Mesenchymal stem cell (in vitro differentiated cells and primary cell): ENCODE measurements at regions not wholly inside any gene's neighbourhood (a gene's known extent, or its start where the extent isn't known, plus 50 kb on each side); places are given as distances from the start of the nearest gene placed in this dataset.
A peak's percentile ranks its signal among the peaks of the same experiment; 100 is the strongest.

Experiments
- DNase-seq: peaks from one replicate; pipeline ENCODE4 v3.0.0-alpha.2; 2013
- H2AFZ ChIP-seq: one replicate; pipeline ENCODE4 v1.6.1; 2013; ENCODE audit warnings: low read depth, mild to moderate bottlenecking, control low read depth, inconsistent platforms, low read length, moderate library complexity
- H2AK5ac ChIP-seq: 2 replicates; pipeline ENCODE4 v1.6.1; 2013; ENCODE audit warnings: low read length, moderate library complexity, mild to moderate bottlenecking, inconsistent platforms; ENCODE audit not compliant: severe bottlenecking
- H2BK120ac ChIP-seq: one replicate; pipeline ENCODE4 v1.6.1; 2013; ENCODE audit warnings: low read depth, mild to moderate bottlenecking, inconsistent platforms, low read length, moderate library complexity
- H2BK12ac ChIP-seq, 2 experiments: one replicate each; pipeline ENCODE4 v1.6.1; 2013; ENCODE audit warnings: inconsistent platforms in 2 of 2, low read length in 2 of 2, mild to moderate bottlenecking in 2 of 2, moderate library complexity in 2 of 2, control low read depth in 1 of 2
- H2BK15ac ChIP-seq: one replicate; pipeline ENCODE4 v1.6.1; 2013; ENCODE audit warnings: mild to moderate bottlenecking, low read depth, inconsistent platforms; ENCODE audit not compliant: poor library complexity, severe bottlenecking
- H2BK5ac ChIP-seq: 2 replicates; pipeline ENCODE4 v1.6.1; 2013; ENCODE audit warnings: low read depth, mild to moderate bottlenecking, low read length, control low read depth, inconsistent platforms; ENCODE audit not compliant: poor library complexity, severe bottlenecking
- H3K14ac ChIP-seq, 2 experiments: one replicate each; pipeline ENCODE4 v1.6.1; 2013; ENCODE audit warnings: inconsistent platforms in 2 of 2, low read length in 2 of 2, control low read depth in 1 of 2, mild to moderate bottlenecking in 1 of 2, moderate library complexity in 1 of 2
- H3K18ac ChIP-seq, 2 experiments: one replicate each; pipeline ENCODE4 v1.6.1; 2013; ENCODE audit warnings: inconsistent platforms in 2 of 2, low read length in 2 of 2, control low read depth in 1 of 2, low read depth in 1 of 2, mild to moderate bottlenecking in 1 of 2
- H3K23ac ChIP-seq, 2 experiments: one replicate each; pipeline ENCODE4 v1.6.1; 2013; ENCODE audit warnings: inconsistent platforms in 2 of 2, low read length in 2 of 2, mild to moderate bottlenecking in 2 of 2, moderate library complexity in 2 of 2, control low read depth in 1 of 2
- H3K27ac ChIP-seq: 2 replicates; pipeline ENCODE4 v1.5.1; 2013; ENCODE audit warnings: mild to moderate bottlenecking, moderate library complexity, low read length, control low read depth, inconsistent platforms; ENCODE audit not compliant: poor library complexity, severe bottlenecking
- H3K27me3 ChIP-seq, 2 experiments: 2 replicates each; pipeline versions ENCODE4 v1.6.1 to v1.7.0; 2013; ENCODE audit warnings: low read length in 2 of 2, mild to moderate bottlenecking in 2 of 2, moderate library complexity in 2 of 2, control low read depth in 1 of 2, inconsistent platforms in 1 of 2; ENCODE audit not compliant: control insufficient read depth in 1 of 2, insufficient read depth in 1 of 2
- H3K36me3 ChIP-seq, 2 experiments: 2 replicates each; pipeline versions ENCODE4 v1.6.1 to v1.7.0; 2013; ENCODE audit warnings: low read length in 2 of 2, control low read depth in 1 of 2, inconsistent platforms in 1 of 2, low read depth in 1 of 2, mild to moderate bottlenecking in 1 of 2; ENCODE audit not compliant: insufficient read depth in 2 of 2, control insufficient read depth in 1 of 2
- H3K4ac ChIP-seq, 2 experiments: one replicate each; pipeline ENCODE4 v1.6.1; 2013; ENCODE audit warnings: inconsistent platforms in 2 of 2, low read length in 2 of 2, mild to moderate bottlenecking in 2 of 2, moderate library complexity in 2 of 2, control low read depth in 1 of 2, low read depth in 1 of 2
- H3K4me1 ChIP-seq: 2 replicates; pipeline ENCODE4 v1.6.1; 2013; ENCODE audit warnings: low read depth, low read length, control low read depth; ENCODE audit not compliant: control insufficient read depth, insufficient read depth
- H3K4me2 ChIP-seq: 2 replicates; pipeline ENCODE4 v1.6.1; 2013; ENCODE audit warnings: low read length, mild to moderate bottlenecking, inconsistent platforms; ENCODE audit not compliant: poor library complexity, severe bottlenecking
- H3K4me3 ChIP-seq, 2 experiments: 2 replicates each; pipeline versions ENCODE4 v1.5.1 to v1.7.0; 2013; ENCODE audit warnings: low read length in 2 of 2, mild to moderate bottlenecking in 2 of 2, control low read depth in 1 of 2, low read depth in 1 of 2; ENCODE audit not compliant: insufficient read depth in 1 of 2
- H3K79me1 ChIP-seq: replicated peaks from 2 replicates; pipeline ENCODE4 v1.6.1; 2013; ENCODE audit warnings: mild to moderate bottlenecking, control low read depth, low read length, inconsistent platforms; ENCODE audit not compliant: poor library complexity, severe bottlenecking
- H3K9ac ChIP-seq: 2 replicates; pipeline ENCODE4 v1.7.0; 2013; ENCODE audit warnings: mild to moderate bottlenecking, low read length, moderate library complexity
- H3K9me3 ChIP-seq: 2 replicates; pipeline ENCODE4 v1.7.0; 2013; ENCODE audit warnings: mild to moderate bottlenecking, low read length; ENCODE audit not compliant: control insufficient read depth
- H4K8ac ChIP-seq: one replicate; pipeline ENCODE4 v1.6.1; 2013; ENCODE audit warnings: inconsistent platforms, mild to moderate bottlenecking, low read length, moderate library complexity
- H4K91ac ChIP-seq: one replicate; pipeline ENCODE4 v1.6.1; 2013; ENCODE audit warnings: mild to moderate bottlenecking, low read length, inconsistent platforms
- WGBS: methylation state at CpG from one replicate; pipeline ENCODE4 v1.1.7; 2013; ENCODE audit warnings: mixed read lengths; 5-methylcytosine and 5-hydroxymethylcytosine counted together

- H3K4me1 ChIP-seq, result peaks cover 7% of the 10 kb centered on the region
- no peaks in the 10 kb centered on the region for H3K9me3 ChIP-seq
- H3K14ac ChIP-seq, result no peak overlapping the region
- peak overlapping the region; percentile 47 for H2AK5ac ChIP-seq
- H2BK12ac ChIP-seq, result peak overlapping the region; percentile 30 to 55
- H3K23ac ChIP-seq, result no peak overlapping the region
- peak overlapping the region; percentile 42 for H2BK120ac ChIP-seq
- 39% methylated on average over 10 of the region's 10 CpGs for WGBS
- peak overlapping the region in 1 of 2 experiments; percentile 64 for H3K4me3 ChIP-seq
- peak overlapping the region; percentile 76 for H3K9ac ChIP-seq
- H3K4me2 ChIP-seq, result no peak overlapping the region
- H3K18ac ChIP-seq, result peak overlapping the region; percentile 45 to 92
- H3K27ac ChIP-seq, result peak overlapping the region; percentile 55
- H2AFZ ChIP-seq, result no peak overlapping the region
- no peak overlapping the region for H4K8ac ChIP-seq
- H4K91ac ChIP-seq, result no peak overlapping the region
- H3K27me3 ChIP-seq, result no peaks in the 10 kb centered on the region
- peak; percentile 91 for DNase-seq
- peak overlapping the region; percentile 52 to 63 for H3K4ac ChIP-seq
- H3K36me3 ChIP-seq, result no peaks in the 10 kb centered on the region
- H3K79me1 ChIP-seq, result no peaks in the 10 kb centered on the region
- no peak overlapping the region for H2BK15ac ChIP-seq
- no peak overlapping the region for H2BK5ac ChIP-seq
Measured at GRCh38 chr4:24105327-24106038, 215.6 kb upstream of the PPARGC1A start.

GRCh38 chr4:24104158-24104565 is 214.3 kb upstream of the PPARGC1A start:
- Histone ChIP-seq H2BK15ac (no peak overlapping the region), H2AFZ (no peak overlapping the region), H2AK5ac (no peak overlapping the region), H4K91ac (peak overlapping the region; percentile 9), H3K23ac (no peak overlapping the region), H3K4me2 (no peak overlapping the region), H3K9ac (peak overlapping the region; percentile 76), H3K27ac (no peak overlapping the region), H3K18ac (peak overlapping the region; percentile 58 to 82), H2BK12ac (peak overlapping the region in 1 of 2 experiments; percentile 23), H3K4ac (no peak overlapping the region), H3K4me1 (peaks cover 7% of the 10 kb centered on the region), H3K79me1 (no peaks in the 10 kb centered on the region), H3K9me3 (no peaks in the 10 kb centered on the region), H2BK120ac (peak overlapping the region; percentile 64), H4K8ac (peak overlapping the region; percentile 41), H3K27me3 (no peaks in the 10 kb centered on the region), H2BK5ac (no peak overlapping the region), H3K4me3 (peak overlapping the region in 1 of 2 experiments; percentile 64), H3K36me3 (no peaks in the 10 kb centered on the region), H3K14ac (no peak overlapping the region)
- 52% methylated on average over 3 of the region's 6 CpGs for WGBS
- peak; percentile 66 for DNase-seq

- peaks cover 7% of the 10 kb centered on the region for H3K4me1 ChIP-seq
- H2BK15ac ChIP-seq, result no peak overlapping the region
- 70% methylated on average over 9 of the region's 15 CpGs for WGBS
- H3K27ac ChIP-seq, result no peak overlapping the region
- H2BK5ac ChIP-seq, result no peak overlapping the region
- peak overlapping the region in 1 of 2 experiments; percentile 22 for H2BK12ac ChIP-seq
- no peak overlapping the region for H3K4me2 ChIP-seq
- H2BK120ac ChIP-seq, result no peak overlapping the region
- H2AFZ ChIP-seq, result no peak overlapping the region
- H3K23ac ChIP-seq, result no peak overlapping the region
- no peak overlapping the region for H2AK5ac ChIP-seq
- H3K18ac ChIP-seq, result peak overlapping the region in 1 of 2 experiments; percentile 37
- no peaks in the 10 kb centered on the region for H3K36me3 ChIP-seq
- peak; percentile 56 for DNase-seq
- no peak overlapping the region for H3K4ac ChIP-seq
- no peaks in the 10 kb centered on the region for H3K9me3 ChIP-seq
- no peak overlapping the region for H3K14ac ChIP-seq
- no peaks in the 10 kb centered on the region for H3K79me1 ChIP-seq
- H3K27me3 ChIP-seq, result no peaks in the 10 kb centered on the region
- H4K91ac ChIP-seq, result no peak overlapping the region
- peak overlapping the region; percentile 9 for H3K9ac ChIP-seq
- no peak overlapping the region for H3K4me3 ChIP-seq
- H4K8ac ChIP-seq, result no peak overlapping the region
Measured at GRCh38 chr4:24103434-24104157, 213.7 kb upstream of the PPARGC1A start.

- no peak overlapping the region for H2BK5ac ChIP-seq
- H4K91ac ChIP-seq, result no peak overlapping the region
- H2BK120ac ChIP-seq, result no peak overlapping the region
- no peaks in the 10 kb centered on the region for H3K36me3 ChIP-seq
- no peak overlapping the region for H4K8ac ChIP-seq
- H3K4ac ChIP-seq, result no peak overlapping the region
- H3K79me1 ChIP-seq, result no peaks in the 10 kb centered on the region
- peak overlapping the region in 1 of 2 experiments; percentile 16 for H3K18ac ChIP-seq
- no peak overlapping the region for H3K14ac ChIP-seq
- no peak overlapping the region for H3K4me3 ChIP-seq
- no peaks in the 10 kb centered on the region for H3K27me3 ChIP-seq
- no peak overlapping the region for H2AFZ ChIP-seq
- H3K9ac ChIP-seq, result no peak overlapping the region
- H2BK12ac ChIP-seq, result no peak overlapping the region
- DNase-seq, result no peak
- H3K4me1 ChIP-seq, result peaks cover 7% of the 10 kb centered on the region
- WGBS, result 91% methylated on average over 3 of the region's 4 CpGs
- H2BK15ac ChIP-seq, result no peak overlapping the region
- no peaks in the 10 kb centered on the region for H3K9me3 ChIP-seq
- H3K4me2 ChIP-seq, result no peak overlapping the region
- H3K27ac ChIP-seq, result no peak overlapping the region
- H2AK5ac ChIP-seq, result no peak overlapping the region
- no peak overlapping the region for H3K23ac ChIP-seq
Measured at GRCh38 chr4:24102621-24103020, 212.8 kb upstream of the PPARGC1A start.
